Right atrium auricular region (tissue), 2 donors: ENCODE measurements at regions not wholly inside any gene's neighbourhood (a gene's known extent, or its start where the extent isn't known, plus 50 kb on each side); places are given as distances from the start of the nearest gene placed in this dataset.
"Not testable (repeated sequence)": the region's sequence is repeated elsewhere in the genome, so short reads cannot be mapped to it uniquely, and the experiment has no call there.

Source experiments
- DNase-seq: peaks from one replicate; pipeline ENCODE4 v3.0.0-alpha.2; 2019; ENCODE audit warnings: low spot score
- H3K27ac ChIP-seq, 2 donors: fragments of 200-600 bp; sonication (generic); 1 replicate in 1 of 2; 2 replicates in 1 of 2; pipeline ENCODE4 v1.5.1; 2016 to 2019
- H3K27me3 ChIP-seq, 2 donors: fragments of 200-600 bp; sonication (generic); one replicate each; pipeline versions ENCODE4 v1.5.1 to v1.6.0; 2017 to 2019
- H3K36me3 ChIP-seq: fragments of 200-600 bp; sonication (generic); one replicate; pipeline ENCODE4 v1.5.1; 2016
- H3K4me1 ChIP-seq, 2 donors: fragments of 200-600 bp; sonication (generic); one replicate each; pipeline versions ENCODE4 v1.5.1 to v1.6.0; 2017 to 2019
- H3K4me3 ChIP-seq, 2 donors: fragments of 200-600 bp; sonication (generic); 1 replicate in 1 of 2; 2 replicates in 1 of 2; pipeline ENCODE4 v1.5.1; 2017 to 2019; ENCODE audit warnings: mild to moderate bottlenecking in 1 of 2, moderate library complexity in 1 of 2
- H3K9me3 ChIP-seq, 2 donors: fragments of 200-600 bp; sonication (generic); one replicate each; pipeline ENCODE4 v1.5.1; 2019
- TF ChIP-seq, protein P1 (sequence below), 2 donors: fragments of 200-600 bp; sonication (generic); IDR thresholded peaks; one replicate each; pipeline ENCODE4 v1.5.1; 2019; ENCODE audit warnings: antibody characterized with exemption in 2 of 2

DNA sequence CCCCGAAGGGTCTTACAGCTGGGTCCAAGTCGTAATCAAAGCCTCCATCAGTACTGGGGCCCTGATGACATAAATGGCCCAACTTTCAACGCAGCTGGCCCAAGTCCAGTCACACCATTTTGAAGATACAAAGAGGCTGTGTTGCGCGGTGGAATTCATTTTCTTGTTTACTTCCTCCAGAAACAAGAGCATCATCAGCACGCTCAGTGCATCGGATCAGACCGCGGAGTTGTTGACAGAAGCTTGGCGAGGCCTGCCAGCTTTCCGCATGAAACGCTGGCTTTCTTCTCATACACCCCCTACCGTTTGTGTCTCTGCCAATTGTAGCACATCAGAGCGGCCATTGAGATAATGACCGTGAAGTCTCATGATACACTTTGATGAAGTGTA lies 101.7 kb upstream of the SPATA31D4 start:
- Histone ChIP-seq H3K36me3 (no peaks in the 10 kb centered on the region), H3K4me1 (peaks cover 0 to 11% of the 10 kb centered on the region in 2 donors), H3K27ac (no peak overlapping the region), H3K27me3 (no peaks in the 10 kb centered on the region), H3K4me3 (no peak overlapping the region), H3K9me3 (no peaks in the 10 kb centered on the region)
- DNase-seq, result peak; percentile 74
- TF ChIP-seq, protein P1, sequence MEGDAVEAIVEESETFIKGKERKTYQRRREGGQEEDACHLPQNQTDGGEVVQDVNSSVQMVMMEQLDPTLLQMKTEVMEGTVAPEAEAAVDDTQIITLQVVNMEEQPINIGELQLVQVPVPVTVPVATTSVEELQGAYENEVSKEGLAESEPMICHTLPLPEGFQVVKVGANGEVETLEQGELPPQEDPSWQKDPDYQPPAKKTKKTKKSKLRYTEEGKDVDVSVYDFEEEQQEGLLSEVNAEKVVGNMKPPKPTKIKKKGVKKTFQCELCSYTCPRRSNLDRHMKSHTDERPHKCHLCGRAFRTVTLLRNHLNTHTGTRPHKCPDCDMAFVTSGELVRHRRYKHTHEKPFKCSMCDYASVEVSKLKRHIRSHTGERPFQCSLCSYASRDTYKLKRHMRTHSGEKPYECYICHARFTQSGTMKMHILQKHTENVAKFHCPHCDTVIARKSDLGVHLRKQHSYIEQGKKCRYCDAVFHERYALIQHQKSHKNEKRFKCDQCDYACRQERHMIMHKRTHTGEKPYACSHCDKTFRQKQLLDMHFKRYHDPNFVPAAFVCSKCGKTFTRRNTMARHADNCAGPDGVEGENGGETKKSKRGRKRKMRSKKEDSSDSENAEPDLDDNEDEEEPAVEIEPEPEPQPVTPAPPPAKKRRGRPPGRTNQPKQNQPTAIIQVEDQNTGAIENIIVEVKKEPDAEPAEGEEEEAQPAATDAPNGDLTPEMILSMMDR (IDR thresholded peaks at IDR 0.05), result peak in 1 of 2 donors; percentile 14

DNA sequence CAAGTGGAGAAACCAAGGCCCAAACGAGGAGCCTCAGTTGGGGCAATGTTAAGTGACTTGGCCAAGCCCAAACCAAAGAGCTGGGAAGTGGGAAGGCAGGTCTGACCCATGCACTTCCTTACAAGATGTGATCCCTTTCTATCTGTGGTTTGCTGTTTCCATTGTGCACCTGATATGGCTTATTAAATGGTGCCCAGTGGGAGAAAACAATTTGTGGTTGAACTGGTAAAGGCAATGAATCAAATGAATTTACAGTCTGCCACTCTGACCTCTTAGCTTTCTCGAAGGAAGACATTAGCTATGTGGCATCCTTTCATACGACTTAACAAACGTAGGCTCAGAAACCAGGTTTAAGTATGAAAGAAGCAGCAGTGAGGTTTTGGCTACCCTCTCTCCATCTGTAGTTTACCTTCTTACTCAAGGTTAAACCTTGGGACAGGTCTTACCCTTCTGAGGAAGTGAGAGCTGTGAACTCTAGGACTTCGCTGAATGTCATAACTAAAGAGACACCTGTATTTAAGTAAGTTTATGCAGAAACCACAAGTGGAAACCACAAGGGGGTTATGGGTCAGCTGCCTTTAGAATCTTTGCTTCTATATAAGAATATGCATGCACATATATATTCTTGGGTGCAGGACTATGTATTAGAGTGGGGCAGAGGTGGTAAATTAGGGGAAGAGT lies 100.5 kb upstream of the SPATA31D4 start:
- H3K4me3 ChIP-seq, result no peak overlapping the region
- H3K9me3 ChIP-seq, result no peaks in the 10 kb centered on the region
- DNase-seq, result no peak
- no peaks in the 10 kb centered on the region for H3K27me3 ChIP-seq
- TF ChIP-seq, protein P1 (IDR thresholded peaks at IDR 0.05), result no peak
- no peak overlapping the region for H3K27ac ChIP-seq
- peaks cover 0 to 11% of the 10 kb centered on the region in 2 donors for H3K4me1 ChIP-seq
- H3K36me3 ChIP-seq, result no peaks in the 10 kb centered on the region

DNA sequence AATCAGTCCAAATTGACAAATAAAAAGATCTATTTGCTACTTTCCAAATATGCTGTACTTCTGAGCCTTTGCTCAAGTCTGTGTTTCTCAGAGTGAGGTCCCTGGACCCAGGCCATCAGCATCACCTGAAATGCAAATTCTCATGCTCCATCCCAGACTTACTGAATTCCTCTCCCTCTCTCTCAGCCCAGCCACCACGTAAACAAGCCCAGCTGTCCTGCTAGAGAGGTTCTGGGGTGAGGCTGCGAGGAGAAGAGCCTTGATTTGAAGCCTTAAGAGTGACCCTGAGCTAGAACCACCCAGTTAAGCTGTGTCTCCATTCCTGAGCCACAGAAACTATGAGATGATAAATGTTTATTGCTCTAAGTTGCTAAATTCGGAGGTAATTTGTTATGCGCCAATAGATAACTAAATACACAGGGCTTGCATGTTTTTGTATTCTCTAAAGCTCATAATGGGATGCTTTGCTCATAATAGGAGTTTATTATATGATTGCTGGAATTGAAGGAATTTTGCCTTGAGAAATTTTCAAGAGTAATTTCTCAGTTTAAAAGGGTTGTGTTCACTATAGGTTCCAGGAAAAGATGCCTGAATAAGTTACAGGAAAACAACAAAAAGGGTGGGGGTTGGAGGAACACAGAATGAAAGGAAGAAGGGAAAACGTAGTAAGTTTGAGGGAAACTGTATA lies 98.9 kb upstream of the SPATA31D4 start:
- no peaks in the 10 kb centered on the region for H3K27me3 ChIP-seq
- no peak for DNase-seq
- TF ChIP-seq, protein P1 (IDR thresholded peaks at IDR 0.05), result no peak
- no peak overlapping the region for H3K27ac ChIP-seq
- no peaks in the 10 kb centered on the region for H3K9me3 ChIP-seq
- peaks cover 0 to 11% of the 10 kb centered on the region in 2 donors for H3K4me1 ChIP-seq
- no peaks in the 10 kb centered on the region for H3K36me3 ChIP-seq
- H3K4me3 ChIP-seq, result no peak overlapping the region

DNA sequence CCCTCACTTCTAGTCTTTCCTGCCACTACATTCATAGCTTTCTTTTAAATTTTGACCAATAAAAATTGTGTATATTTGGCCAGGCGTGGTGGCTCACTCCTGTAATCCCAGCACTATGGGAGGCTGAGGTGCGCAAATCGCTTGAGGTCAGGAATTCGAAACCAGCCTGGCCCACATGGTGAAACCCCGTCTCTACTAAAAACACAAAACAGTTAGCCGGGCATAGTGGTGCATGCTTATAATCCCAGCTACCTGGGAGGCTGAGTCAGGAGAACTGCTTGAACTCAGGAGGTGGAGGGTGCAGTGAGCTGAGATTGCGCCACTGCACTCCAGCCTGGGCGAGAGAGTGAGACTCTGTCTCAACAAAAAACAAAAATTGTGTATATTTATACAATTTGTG lies 97.8 kb upstream of the SPATA31D4 start:
- not testable (repeated sequence) for H3K9me3 ChIP-seq, H3K4me3 ChIP-seq, H3K27ac ChIP-seq, H3K27me3 ChIP-seq, H3K36me3 ChIP-seq, DNase-seq
- peaks cover 0 to 11% of the 10 kb centered on the region in 2 donors for H3K4me1 ChIP-seq

DNA sequence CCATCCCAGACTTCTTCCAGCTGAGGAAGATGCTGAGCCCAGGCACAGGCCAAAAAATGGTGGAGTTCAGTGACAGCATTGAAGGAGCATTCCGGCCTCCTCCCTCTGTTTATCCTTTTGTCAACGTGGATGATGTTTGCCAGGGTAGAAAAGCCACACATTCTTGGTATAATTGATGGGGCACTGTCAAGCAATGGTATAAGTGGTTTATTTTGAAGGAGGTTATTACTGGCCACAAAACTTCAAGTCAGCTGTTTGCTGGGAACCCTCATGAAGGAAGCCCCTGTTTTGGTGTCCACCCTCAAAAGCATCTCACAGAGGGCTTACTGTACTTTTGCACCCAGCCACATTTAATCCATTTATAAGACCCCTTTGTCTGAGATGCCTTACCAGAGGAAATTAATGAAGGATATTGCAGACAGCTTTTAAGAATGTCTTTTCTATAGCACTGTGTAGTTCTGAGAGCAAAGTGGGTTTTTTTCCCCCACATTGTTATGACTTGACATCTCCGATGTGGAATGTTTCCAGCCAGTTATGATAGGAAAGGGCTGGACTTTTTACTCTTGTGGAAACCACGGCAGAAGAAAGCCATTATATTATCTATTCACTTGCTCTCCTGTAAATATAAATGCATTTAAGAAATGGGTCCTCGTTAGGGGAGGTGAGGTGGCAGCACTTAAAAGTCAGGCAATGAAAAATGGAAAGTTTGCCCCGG lies 95.5 kb upstream of the SPATA31D4 start:
- Histone ChIP-seq H3K36me3 (no peaks in the 10 kb centered on the region), H3K27me3 (no peaks in the 10 kb centered on the region)

More for the DNA sequence above, 95.5 kb upstream of the SPATA31D4 start:
- DNase-seq, result no peak
- Histone ChIP-seq H3K9me3 (no peaks in the 10 kb centered on the region), H3K4me3 (no peak overlapping the region), H3K4me1 (no peaks in the 10 kb centered on the region), H3K27ac (no peak overlapping the region)
- TF ChIP-seq, protein P1 (IDR thresholded peaks at IDR 0.05), result no peak
